IMR-90 (cell line): ENCODE measurements at regions not wholly inside any gene's neighbourhood (a gene's known extent, or its start where the extent isn't known, plus 50 kb on each side); places are given as distances from the start of the nearest gene placed in this dataset.

Experiments
- ATAC-seq: fragments of 200-7000 bp; cut with Tn5 transposase; 2 replicates; pipeline ENCODE4 v1.9.1; 2020; ENCODE audit warnings: low read depth, mild to moderate bottlenecking, moderate library complexity
- BruUV-seq: library from RNA; stranded (reverse); fragments of 400-500 nt; replicated peaks from 2 replicates; lab custom pipeline; 2021; lab: Mats Ljungman, UMichigan
- CTCF ChIA-PET: fragments of 300-600 bp; formaldehyde crosslinking; extraction: SDS; loops from one replicate; lab custom pipeline; 2021; ENCODE audit warnings: antibody characterized with exemption; lab: Yijun Ruan, JAX
- POLR2A ChIA-PET: fragments of 300-600 bp; sonication (Branson Sonifier 250); formaldehyde crosslinking; loops from one replicate; lab custom pipeline; 2022; ENCODE audit warnings: antibody characterized with exemption; ENCODE audit not compliant: unreplicated experiment; lab: Charles Lee
- DNase-seq: peaks from one replicate; pipeline ENCODE4 v3.0.0; 2013
- H2AFZ ChIP-seq: replicated peaks from 2 replicates; pipeline ENCODE3; 2013; ENCODE audit warnings: low read length, mild to moderate bottlenecking; ENCODE audit not compliant: poor library complexity
- H2AK5ac ChIP-seq: 2 replicates; pipeline ENCODE4 v1.6.1; 2013; ENCODE audit warnings: low read depth, low read length, inconsistent platforms
- H2AK9ac ChIP-seq: replicated peaks from 2 replicates; pipeline ENCODE3; 2013; ENCODE audit warnings: mild to moderate bottlenecking, low read depth, low read length, moderate library complexity; ENCODE audit not compliant: poor library complexity
- H2BK120ac ChIP-seq: 2 replicates; pipeline ENCODE4 v1.6.1; 2013; ENCODE audit warnings: low read depth, low read length, inconsistent platforms
- H2BK15ac ChIP-seq: 3 replicates; pipeline ENCODE4 v1.6.1; 2013; ENCODE audit warnings: low read depth, low read length, inconsistent platforms
- H2BK20ac ChIP-seq: 2 replicates; pipeline ENCODE4 v1.6.1; 2013; ENCODE audit warnings: low read depth, mild to moderate bottlenecking, inconsistent platforms, low read length, moderate library complexity
- H2BK5ac ChIP-seq: 2 replicates; pipeline ENCODE4 v1.6.1; 2013; ENCODE audit warnings: mild to moderate bottlenecking, low read depth, low read length, inconsistent platforms; ENCODE audit not compliant: poor library complexity, severe bottlenecking
- H3K14ac ChIP-seq: replicated peaks from 2 replicates; pipeline ENCODE4 v1.6.1; 2013; ENCODE audit warnings: low read depth, low read length, inconsistent platforms
- H3K18ac ChIP-seq: 2 replicates; pipeline ENCODE4 v1.6.1; 2013; ENCODE audit warnings: low read depth, low read length, control low read depth
- H3K23ac ChIP-seq: 2 replicates; pipeline ENCODE4 v1.6.1; 2013; ENCODE audit warnings: low read depth, low read length, inconsistent platforms
- H3K27ac ChIP-seq: 2 replicates; pipeline ENCODE4 v1.5.1; 2013; ENCODE audit warnings: mild to moderate bottlenecking, control low read depth, low read length; ENCODE audit not compliant: insufficient read depth
- H3K27me3 ChIP-seq: 2 replicates; pipeline ENCODE4 v1.6.1; 2013; ENCODE audit warnings: low read length; ENCODE audit not compliant: control insufficient read depth, insufficient read depth
- H3K36me3 ChIP-seq: 2 replicates; pipeline ENCODE4 v1.6.1; 2013; ENCODE audit warnings: low read length, mixed read lengths; ENCODE audit not compliant: control insufficient read depth, insufficient read depth
- H3K4ac ChIP-seq: 2 replicates; pipeline ENCODE4 v1.6.1; 2013; ENCODE audit warnings: low read depth, low read length, inconsistent platforms
- H3K4me1 ChIP-seq: 2 replicates; pipeline ENCODE4 v1.6.1; 2013; ENCODE audit warnings: low read length, mixed read lengths; ENCODE audit not compliant: control insufficient read depth, insufficient read depth
- H3K4me2 ChIP-seq: 2 replicates; pipeline ENCODE4 v1.6.1; 2013; ENCODE audit warnings: low read depth, mild to moderate bottlenecking, control low read depth, low read length, moderate library complexity
- H3K4me3 ChIP-seq: 2 replicates; pipeline ENCODE4 v1.5.1; 2013; ENCODE audit warnings: low read depth, mild to moderate bottlenecking, control low read depth, low read length, moderate library complexity; ENCODE audit not compliant: insufficient read depth
- H3K56ac ChIP-seq: 2 replicates; pipeline ENCODE4 v1.6.1; 2013; ENCODE audit warnings: low read length, inconsistent platforms; ENCODE audit not compliant: insufficient read depth; ENCODE audit errors: extremely low read depth
- H3K79me1 ChIP-seq, 2 experiments: 2 replicates each; pipeline ENCODE4 v1.6.1; 2013; ENCODE audit warnings: low read length in 2 of 2, inconsistent platforms in 1 of 2, low read depth in 1 of 2
- H3K9ac ChIP-seq: 2 replicates; pipeline ENCODE4 v1.6.1; 2013; ENCODE audit warnings: low read depth, low read length, control low read depth
- H3K9me1 ChIP-seq: 2 replicates; pipeline ENCODE4 v1.6.1; 2013; ENCODE audit warnings: low read length, inconsistent platforms; ENCODE audit not compliant: insufficient read depth
- H3K9me3 ChIP-seq: 2 replicates; pipeline ENCODE4 v1.6.1; 2013; ENCODE audit warnings: low read length; ENCODE audit not compliant: control insufficient read depth, insufficient read depth
- H4K20me1 ChIP-seq: 2 replicates; pipeline ENCODE4 v1.6.1; 2013; ENCODE audit warnings: low read length, inconsistent platforms; ENCODE audit not compliant: insufficient read depth
- H4K5ac ChIP-seq: 2 replicates; pipeline ENCODE4 v1.6.1; 2013; ENCODE audit warnings: mild to moderate bottlenecking, low read depth, low read length, control low read depth
- H4K8ac ChIP-seq, 2 experiments: 2 replicates each; pipeline ENCODE4 v1.6.1; 2013; ENCODE audit warnings: low read depth in 2 of 2, low read length in 2 of 2, control low read depth in 1 of 2, inconsistent platforms in 1 of 2
- H4K91ac ChIP-seq: 2 replicates; pipeline ENCODE4 v1.6.1; 2013; ENCODE audit warnings: low read depth, low read length, inconsistent platforms; ENCODE audit not compliant: insufficient read depth
- BHLHE40 ChIP-seq: fragments of 150-350 bp; IDR thresholded peaks from 2 replicates; pipeline ENCODE4 v1.6.1; 2016; ENCODE audit warnings: mild to moderate bottlenecking, low read depth, low read length
- CHD1 ChIP-seq: IDR thresholded peaks from 2 replicates; pipeline ENCODE4 v1.6.1; 2012; ENCODE audit warnings: low read depth, low read length, improper control_type of control experiment
- CTCF ChIP-seq: conservative IDR thresholded peaks from 2 replicates; pipeline ENCODE4 v1.5.1; 2012; ENCODE audit warnings: mild to moderate bottlenecking, low read depth, low read length, improper control_type of control experiment
- ELK1 ChIP-seq: fragments of 150-350 bp; IDR thresholded peaks from 2 replicates; pipeline ENCODE4 v1.6.1; 2016; ENCODE audit warnings: low read depth, mild to moderate bottlenecking, low read length, moderate library complexity, borderline replicate concordance
- MAFK ChIP-seq: IDR thresholded peaks from 2 replicates; pipeline ENCODE4 v1.6.1; 2012; ENCODE audit warnings: low read depth, low read length, improper control_type of control experiment
- MAZ ChIP-seq: IDR thresholded peaks from 2 replicates; pipeline ENCODE4 v1.6.1; 2012; ENCODE audit warnings: low read depth, mild to moderate bottlenecking, low read length, improper control_type of control experiment, moderate library complexity, borderline replicate concordance
- MXI1 ChIP-seq: IDR thresholded peaks from 2 replicates; pipeline ENCODE4 v1.6.1; 2012; ENCODE audit warnings: low read depth, mild to moderate bottlenecking, low read length, moderate library complexity, borderline replicate concordance
- NFE2L2 ChIP-seq: fragments of 150-350 bp; IDR thresholded peaks from 2 replicates; pipeline ENCODE4 v1.6.1; 2016; ENCODE audit warnings: low read depth, mild to moderate bottlenecking, low read length
- POLR2A ChIP-seq: IDR thresholded peaks from 2 replicates; pipeline ENCODE4 v1.6.1; 2012; ENCODE audit warnings: mild to moderate bottlenecking, low read depth, low read length
- RAD21 ChIP-seq: IDR thresholded peaks from 2 replicates; pipeline ENCODE4 v1.6.1; 2012; ENCODE audit warnings: low read length, improper control_type of control experiment
- RCOR1 ChIP-seq: IDR thresholded peaks from 2 replicates; pipeline ENCODE4 v1.6.1; 2012; ENCODE audit warnings: mild to moderate bottlenecking, low read length, improper control_type of control experiment; ENCODE audit not compliant: insufficient replicate concordance
- RFX5 ChIP-seq: IDR thresholded peaks from 2 replicates; pipeline ENCODE4 v1.8.0; 2012; ENCODE audit warnings: low read depth, mild to moderate bottlenecking, low read length, moderate library complexity
- USF2 ChIP-seq: fragments of 150-350 bp; IDR thresholded peaks from 2 replicates; pipeline ENCODE4 v1.6.1; 2017; ENCODE audit warnings: mild to moderate bottlenecking, antibody characterized with exemption, low read length, low read depth
- WGBS, 2 experiments: methylation state at CpG; one replicate each; pipeline versions ENCODE4 v1.1.5 to v1.1.7; 2013; ENCODE audit warnings: missing lambda C conversion rate in 2 of 2; ENCODE audit not compliant: insufficient read length in 1 of 2; ENCODE audit errors: extremely low coverage in 2 of 2; 5-methylcytosine and 5-hydroxymethylcytosine counted together
- dilution Hi-C: fragments of 300-500 bp; cut with HindIII; formaldehyde crosslinking; loops from one replicate; pipeline ENCODE4 v1.14.3; 2018; ENCODE audit warnings: low sequenced_read_pairs; ENCODE audit not compliant: unreplicated experiment
- in situ Hi-C: fragments of 300-500 bp; cut with MboI; formaldehyde crosslinking; loops from 3 replicates; pipeline ENCODE4 v1.14.3; 2019; ENCODE audit warnings: low sequenced_read_pairs, inconsistent platforms, mixed read lengths
- intact Hi-C: fragments of 100-400 bp; cut with micrococcal nuclease; formaldehyde crosslinking; loops from 2 replicates; pipeline ENCODE4 v1.10.0; 2022

GRCh38 chr2:59307196-59307595 is 1066.1 kb upstream of the FANCL start:
- dilution Hi-C loops (no loop called here), intact Hi-C loops (loop anchor here (10.0 kb wide), 1 partner anchor 1278 kb away; no protein-coding TSS in a partner anchor), in situ Hi-C loops (loop anchor here (10.0 kb wide), 1 partner anchor 1258 kb away; no protein-coding TSS in a partner anchor)
- Histone ChIP-seq H3K4me1 (no peaks in the 10 kb centered on the region), H3K27ac (no peak overlapping the region), H2BK5ac (no peak overlapping the region), H3K27me3 (no peaks in the 10 kb centered on the region), H2BK20ac (no peak overlapping the region), H3K18ac (no peak overlapping the region), H2BK120ac (no peak overlapping the region), H3K14ac (no peak overlapping the region), H3K4ac (no peak overlapping the region), H4K5ac (no peak overlapping the region), H3K9ac (no peak overlapping the region), H3K56ac (no peak overlapping the region), H3K9me3 (no peaks in the 10 kb centered on the region), H3K9me1 (no peaks in the 10 kb centered on the region), H4K20me1 (no peaks in the 10 kb centered on the region), H3K23ac (no peak overlapping the region), H2AK9ac (no peak overlapping the region), H2AFZ (no peak overlapping the region), H2BK15ac (no peak overlapping the region), H3K36me3 (no peaks in the 10 kb centered on the region), H3K79me1 (no peaks in the 10 kb centered on the region), H3K4me2 (no peak overlapping the region), H2AK5ac (no peak overlapping the region), H3K4me3 (no peak overlapping the region), H4K91ac (no peak overlapping the region), H4K8ac (no peak overlapping the region)
- TF ChIP-seq MXI1 (no peak), CTCF (no peak), RAD21 (no peak), RFX5 (no peak), ELK1 (no peak), MAZ (no peak), BHLHE40 (no peak), NFE2L2 (no peak), USF2 (no peak), RCOR1 (no peak), CHD1 (no peak), MAFK (no peak), POLR2A (no peak)
- ChIA-PET POLR2A (no interaction called here), CTCF (no interaction called here)
- DNase-seq: no peak
- ATAC-seq: no peak
- no CpG with 5 or more reads among the region's 1 CpG for WGBS, 2 experiments
- no TSS peak for BruUV-seq
